ENCODE measurements at regions not wholly inside any gene's neighbourhood (a gene's known extent, or its start where the extent isn't known, plus 50 kb on each side); places are given as distances from the start of the nearest gene placed in this dataset.

DNA sequence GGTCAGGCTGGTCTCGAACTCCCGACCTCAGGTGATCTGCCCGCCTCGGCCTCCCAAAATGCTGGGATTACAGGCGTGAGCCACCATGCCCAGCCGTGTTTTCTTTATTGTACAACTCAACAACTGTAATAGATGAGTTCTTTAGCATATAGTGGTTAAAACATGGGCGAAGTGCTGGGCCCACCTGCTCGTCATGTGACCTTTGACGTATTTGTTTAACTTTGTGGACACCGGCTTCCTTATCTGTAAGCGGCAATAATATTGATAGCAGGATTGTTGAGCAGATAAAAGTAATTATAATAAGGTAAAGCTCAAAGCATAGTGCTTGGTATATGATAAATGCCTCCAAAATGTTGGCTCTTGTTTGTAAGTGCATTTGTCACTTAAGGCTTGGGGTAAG lies 460.3 kb downstream of the KLF12 start:
- no peak for TF ChIP-seq SMC3 (IDR thresholded peaks at IDR 0.05; ENCODE audit: low read depth, low read length)
- TF ChIP-seq, protein P1, sequence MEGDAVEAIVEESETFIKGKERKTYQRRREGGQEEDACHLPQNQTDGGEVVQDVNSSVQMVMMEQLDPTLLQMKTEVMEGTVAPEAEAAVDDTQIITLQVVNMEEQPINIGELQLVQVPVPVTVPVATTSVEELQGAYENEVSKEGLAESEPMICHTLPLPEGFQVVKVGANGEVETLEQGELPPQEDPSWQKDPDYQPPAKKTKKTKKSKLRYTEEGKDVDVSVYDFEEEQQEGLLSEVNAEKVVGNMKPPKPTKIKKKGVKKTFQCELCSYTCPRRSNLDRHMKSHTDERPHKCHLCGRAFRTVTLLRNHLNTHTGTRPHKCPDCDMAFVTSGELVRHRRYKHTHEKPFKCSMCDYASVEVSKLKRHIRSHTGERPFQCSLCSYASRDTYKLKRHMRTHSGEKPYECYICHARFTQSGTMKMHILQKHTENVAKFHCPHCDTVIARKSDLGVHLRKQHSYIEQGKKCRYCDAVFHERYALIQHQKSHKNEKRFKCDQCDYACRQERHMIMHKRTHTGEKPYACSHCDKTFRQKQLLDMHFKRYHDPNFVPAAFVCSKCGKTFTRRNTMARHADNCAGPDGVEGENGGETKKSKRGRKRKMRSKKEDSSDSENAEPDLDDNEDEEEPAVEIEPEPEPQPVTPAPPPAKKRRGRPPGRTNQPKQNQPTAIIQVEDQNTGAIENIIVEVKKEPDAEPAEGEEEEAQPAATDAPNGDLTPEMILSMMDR (conservative IDR thresholded peaks at IDR 0.05; ENCODE audit: low read depth, low read length): no peak
- TF ChIP-seq MXI1 (IDR thresholded peaks at IDR 0.05; ENCODE audit: borderline replicate concordance, low read depth, low read length): no peak
- TF ChIP-seq MAZ (IDR thresholded peaks at IDR 0.05; ENCODE audit: borderline replicate concordance, low read depth, low read length): no peak
- TF ChIP-seq POLR2A (IDR thresholded peaks at IDR 0.05; ENCODE audit: low read depth, low read length): no peak
- no peak for TF ChIP-seq FOS (IDR thresholded peaks at IDR 0.05; ENCODE audit: low read depth, low read length)
- TF ChIP-seq, protein P2, sequence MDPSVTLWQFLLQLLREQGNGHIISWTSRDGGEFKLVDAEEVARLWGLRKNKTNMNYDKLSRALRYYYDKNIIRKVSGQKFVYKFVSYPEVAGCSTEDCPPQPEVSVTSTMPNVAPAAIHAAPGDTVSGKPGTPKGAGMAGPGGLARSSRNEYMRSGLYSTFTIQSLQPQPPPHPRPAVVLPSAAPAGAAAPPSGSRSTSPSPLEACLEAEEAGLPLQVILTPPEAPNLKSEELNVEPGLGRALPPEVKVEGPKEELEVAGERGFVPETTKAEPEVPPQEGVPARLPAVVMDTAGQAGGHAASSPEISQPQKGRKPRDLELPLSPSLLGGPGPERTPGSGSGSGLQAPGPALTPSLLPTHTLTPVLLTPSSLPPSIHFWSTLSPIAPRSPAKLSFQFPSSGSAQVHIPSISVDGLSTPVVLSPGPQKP (IDR thresholded peaks at IDR 0.05; ENCODE audit: borderline replicate concordance, low read depth, low read length): no peak
- no peak for TF ChIP-seq CEBPB (IDR thresholded peaks at IDR 0.05; ENCODE audit: low read depth, low read length)
- TF ChIP-seq CHD1 (IDR thresholded peaks at IDR 0.05; ENCODE audit: low read depth, low read length): no peak
